GM18873 (cell line): ENCODE measurements at regions not wholly inside any gene's neighbourhood (a gene's known extent, or its start where the extent isn't known, plus 50 kb on each side); places are given as distances from the start of the nearest gene placed in this dataset.
"Not testable (repeated sequence)": the region's sequence is repeated elsewhere in the genome, so short reads cannot be mapped to it uniquely, and the experiment has no call there.

Source experiments
- ATAC-seq: cut with Tn5 transposase; IDR thresholded peaks from one replicate; pipeline ENCODE4 v1.9.1; 2021; ENCODE audit warnings: mild to moderate bottlenecking, moderate library complexity, moderate number of reproducible peaks; ENCODE audit not compliant: unreplicated experiment, low FRiP score

- ATAC-seq = not testable (repeated sequence)
Measured at GRCh38 chr5:88622890-88623289, 260.1 kb downstream of the MEF2C start.

DNA sequence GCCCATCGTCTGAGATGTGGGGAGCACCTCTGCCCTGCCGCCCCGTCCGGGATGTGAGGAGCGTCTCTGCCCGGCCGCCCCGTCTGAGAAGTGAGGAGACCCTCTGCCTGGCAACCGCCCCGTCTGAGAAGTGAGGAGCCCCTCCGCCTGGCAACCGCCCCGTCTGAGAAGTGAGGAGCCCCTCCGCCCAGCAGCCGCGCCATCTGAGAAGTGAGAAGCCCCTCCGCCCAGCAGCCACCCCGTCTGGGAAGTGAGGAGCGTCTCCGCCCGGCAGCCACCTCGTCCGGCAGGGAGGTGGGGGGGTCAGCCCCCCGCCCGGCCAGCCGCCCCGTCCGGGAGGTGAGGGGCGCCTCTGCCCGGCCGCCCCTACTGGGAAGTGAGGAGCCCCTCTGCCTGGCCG, 267.2 kb downstream of the MEF2C start:
- not testable (repeated sequence) for ATAC-seq

GRCh38 chr5:88613051-88613450, 269.9 kb downstream of the MEF2C start:
- no peak for ATAC-seq

GRCh38 chr5:88610586-88610985, 272.4 kb downstream of the MEF2C start:
- ATAC-seq = no peak

GRCh38 chr5:88607492-88607891, 275.5 kb downstream of the MEF2C start:
- no peak for ATAC-seq

DNA sequence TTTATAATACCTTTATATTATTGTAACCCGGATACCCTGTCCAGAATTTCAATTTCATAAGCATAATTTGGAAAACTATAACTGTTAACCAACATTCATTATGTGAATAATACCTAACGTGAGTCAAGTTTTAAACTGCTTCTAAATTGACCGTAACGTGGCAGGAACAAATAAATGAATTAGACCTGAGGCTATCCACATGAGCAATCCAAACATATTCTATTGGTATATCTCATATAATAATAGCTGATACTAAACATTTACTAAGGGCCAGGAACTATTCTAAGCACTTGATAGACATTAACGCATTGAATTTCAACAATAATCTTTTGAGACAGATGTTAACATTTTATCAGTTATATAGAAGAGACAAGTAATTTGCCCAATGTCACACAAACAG, 276.4 kb downstream of the MEF2C start:
- ATAC-seq = no peak

- no peak for ATAC-seq
Measured at GRCh38 chr5:88606173-88606572, 276.8 kb downstream of the MEF2C start.

DNA sequence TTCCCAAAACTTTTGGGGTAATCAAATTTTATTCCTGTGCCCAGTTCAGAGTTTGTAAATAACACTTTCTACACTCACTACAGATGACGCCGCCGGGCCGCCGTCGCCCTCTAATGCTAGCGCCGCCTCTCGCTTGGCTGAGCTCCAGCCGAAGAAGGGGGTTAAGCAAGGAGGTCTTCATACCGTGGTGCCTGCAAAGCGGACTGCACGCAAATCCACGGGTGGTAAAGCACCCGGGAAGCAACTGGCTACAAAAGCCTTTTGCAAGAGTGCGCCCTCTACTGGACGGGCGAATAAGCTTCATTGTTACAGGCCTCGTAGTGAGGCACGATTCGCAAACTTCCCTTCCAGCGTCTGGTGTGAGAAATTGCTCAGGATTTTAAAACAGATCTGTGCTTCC, 280.4 kb downstream of the MEF2C start:
- no peak for ATAC-seq

- ATAC-seq = no peak
Measured at GRCh38 chr5:88594441-88594840, 288.5 kb downstream of the MEF2C start.

DNA sequence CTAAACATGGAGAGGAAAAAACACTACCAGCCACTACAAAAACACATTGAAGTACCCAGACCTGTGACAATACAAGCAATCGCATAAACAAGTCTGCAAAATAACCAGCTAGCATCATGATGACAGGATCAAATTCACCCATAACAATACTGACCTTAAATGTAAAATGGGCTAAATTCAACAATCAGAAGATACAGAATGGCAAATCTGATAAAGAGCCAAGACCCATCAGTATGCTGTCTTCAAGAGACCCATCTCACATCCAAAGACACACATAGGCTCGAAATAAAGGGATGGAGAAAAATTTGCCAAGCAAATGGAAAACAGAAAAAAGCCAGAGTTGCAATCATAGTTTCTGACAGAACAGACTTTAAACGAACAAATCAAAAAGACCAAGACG, 294.4 kb downstream of the MEF2C start:
- ATAC-seq = no peak

- ATAC-seq = no peak
Measured at GRCh38 chr5:88583471-88583870, 299.5 kb downstream of the MEF2C start.

- no peak for ATAC-seq
Measured at GRCh38 chr5:88558366-88558765, 289.7 kb upstream of the TMEM161B start.

DNA sequence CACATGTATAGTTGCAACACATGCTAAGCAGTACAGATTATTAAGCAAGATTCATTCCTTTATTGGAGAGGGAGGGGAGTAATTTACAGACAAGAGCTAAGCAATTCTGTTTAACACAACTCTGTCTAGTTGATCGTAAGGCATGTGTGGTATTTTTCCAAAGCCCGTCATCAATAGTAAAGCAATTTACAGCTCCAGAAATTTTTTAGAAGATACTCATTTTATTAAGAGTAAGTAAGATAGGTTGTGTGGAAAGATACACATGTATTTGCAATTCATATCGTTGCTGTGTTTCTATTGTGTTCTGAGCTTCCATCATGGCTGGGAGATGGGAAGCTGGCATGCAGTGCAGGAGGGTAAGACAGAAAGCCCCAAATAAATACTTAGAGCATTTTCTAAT, 289.2 kb upstream of the TMEM161B start:
- no peak for ATAC-seq

GRCh38 chr5:88557131-88557530, 288.5 kb upstream of the TMEM161B start:
- no peak for ATAC-seq

DNA sequence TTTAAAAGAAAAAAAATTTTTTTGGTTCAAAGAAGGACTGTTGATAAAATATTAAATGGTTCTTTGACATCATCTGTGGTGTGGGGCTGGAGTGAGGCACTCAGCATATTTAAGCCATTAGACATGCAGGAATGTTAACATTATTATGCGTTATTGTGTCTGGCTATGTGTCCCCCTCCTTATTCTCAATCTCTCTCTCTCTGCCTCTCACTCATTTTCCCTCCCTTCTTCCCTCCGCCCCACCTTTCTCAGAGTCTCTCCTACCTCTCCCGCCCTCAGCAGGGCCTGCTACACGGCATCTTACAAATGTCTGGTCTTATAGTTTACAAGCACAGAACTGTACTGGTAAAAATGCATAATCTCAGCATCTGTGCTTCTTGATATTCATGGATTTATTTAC, 287.8 kb upstream of the TMEM161B start:
- no peak for ATAC-seq

DNA sequence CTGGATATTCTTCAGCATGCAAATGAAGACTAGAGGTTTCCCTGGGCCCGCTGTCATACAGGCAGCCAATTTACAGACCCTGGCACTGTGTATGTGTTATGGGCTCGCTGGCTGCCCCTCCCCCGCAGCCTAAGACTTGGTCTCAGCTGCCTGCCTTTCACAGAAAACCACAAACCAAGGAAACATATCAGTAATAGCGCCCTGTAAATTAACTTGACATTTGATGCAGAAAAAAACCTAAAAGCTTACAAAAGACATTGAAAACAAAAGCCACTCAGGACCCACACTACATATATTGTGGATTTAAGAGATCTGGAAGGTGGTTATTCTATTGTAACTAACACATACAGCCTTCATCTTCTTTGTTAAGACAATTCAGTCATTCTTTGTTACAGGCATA, 287.0 kb upstream of the TMEM161B start:
- ATAC-seq = no peak

DNA sequence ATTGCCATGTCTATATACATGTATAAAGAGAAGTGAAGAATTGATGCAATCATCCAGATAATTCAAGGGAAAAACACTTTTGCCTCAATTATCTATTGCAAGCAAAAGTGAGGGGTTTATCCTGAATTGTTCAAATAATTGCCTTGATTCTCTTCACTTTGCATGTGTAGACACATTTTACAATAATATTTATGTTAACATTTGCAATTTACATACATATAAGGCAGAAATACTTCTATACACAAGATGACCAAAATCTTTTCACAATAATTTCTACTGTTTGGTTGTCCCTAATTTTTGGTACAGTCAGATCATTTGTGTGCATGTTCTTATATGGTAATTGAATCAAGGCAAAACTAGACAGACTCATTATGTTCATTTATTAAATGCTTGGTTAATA, 285.3 kb upstream of the TMEM161B start:
- no peak for ATAC-seq

DNA sequence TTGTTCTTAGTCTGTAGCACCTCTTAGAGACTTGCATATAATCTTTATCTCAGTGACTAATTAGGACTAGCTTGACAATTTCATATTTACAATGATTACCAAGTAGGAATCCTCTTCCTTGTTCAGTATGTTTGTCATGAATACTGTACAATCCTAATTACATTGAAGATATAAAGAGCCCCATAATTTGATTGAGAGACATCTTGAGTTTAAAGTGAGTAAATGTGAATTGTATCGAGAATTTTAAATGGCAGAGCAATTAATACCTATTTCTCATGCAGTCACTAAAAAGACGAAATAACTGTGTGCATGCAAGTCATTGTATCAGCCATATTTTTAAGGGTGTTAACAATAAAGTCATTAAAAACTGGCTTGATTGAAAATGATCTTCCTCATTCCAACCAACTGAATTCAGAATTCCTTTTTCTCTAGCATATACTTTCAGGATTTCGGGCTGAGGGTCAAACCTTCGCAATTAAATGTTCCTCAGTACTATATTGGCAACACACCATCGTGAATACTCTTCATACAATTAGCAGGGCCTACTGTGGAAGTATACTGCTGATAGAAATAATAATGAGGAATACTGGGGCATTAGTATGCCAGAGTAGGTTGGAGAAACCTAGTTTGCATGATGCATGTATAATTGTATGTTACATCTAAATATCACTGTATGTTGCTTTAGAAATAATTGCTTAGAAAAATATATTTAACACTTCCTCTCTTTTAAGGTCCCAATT, 284.7 kb upstream of the TMEM161B start:
- ATAC-seq = no peak

GRCh38 chr5:88552426-88552825, 283.8 kb upstream of the TMEM161B start:
- ATAC-seq = no peak

GRCh38 chr5:88551724-88552345, 283.2 kb upstream of the TMEM161B start:
- no peak for ATAC-seq

- no peak for ATAC-seq
Measured at GRCh38 chr5:88550736-88551135, 282.1 kb upstream of the TMEM161B start.

DNA sequence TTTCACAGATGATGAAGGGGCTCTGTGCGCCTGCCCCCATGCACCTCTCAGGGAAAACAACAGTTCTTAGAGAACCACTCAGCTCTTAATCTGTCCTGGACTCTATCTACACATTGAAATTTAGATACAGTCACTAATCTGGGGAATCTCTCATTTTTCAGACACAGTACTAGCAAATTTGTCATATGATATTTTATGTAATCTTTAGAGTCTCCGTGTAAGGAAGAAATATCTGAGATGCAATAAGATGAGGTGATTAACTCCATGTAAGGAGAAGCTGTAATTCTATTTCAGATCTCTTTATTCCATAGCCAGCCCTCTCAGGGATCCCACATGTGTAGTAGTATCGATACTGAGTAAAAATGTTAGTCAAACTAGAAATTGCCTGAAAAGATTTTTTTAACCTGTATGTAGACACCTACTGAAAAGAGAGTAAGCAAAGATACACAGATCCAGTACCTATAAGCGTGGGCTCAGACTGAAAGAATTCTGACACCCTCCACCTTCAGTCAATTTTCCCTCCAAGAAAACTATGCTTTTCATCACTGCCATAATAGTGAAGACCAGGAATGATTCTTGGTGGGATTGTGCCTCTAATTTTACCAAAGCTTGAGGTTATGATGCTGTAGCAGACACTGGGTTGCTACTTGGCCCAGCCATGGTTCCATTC, 279.6 kb upstream of the TMEM161B start:
- no peak for ATAC-seq
